ENCODE measurements at regions not wholly inside any gene's neighbourhood (a gene's known extent, or its start where the extent isn't known, plus 50 kb on each side); places are given as distances from the start of the nearest gene placed in this dataset.

GRCh38 chr11:13223112-13223511 lies 54.5 kb upstream of the BMAL1 start:
- TF ChIP-seq POLR2A (IDR thresholded peaks at IDR 0.05; ENCODE audit: low read length) (no peak), GATA1 (IDR thresholded peaks at IDR 0.05; ENCODE audit: low read depth, low read length) (no peak)

All from erythroblast (primary cell).